Endothelial cell of umbilical vein (primary cell): ENCODE measurements at regions not wholly inside any gene's neighbourhood (a gene's known extent, or its start where the extent isn't known, plus 50 kb on each side); places are given as distances from the start of the nearest gene placed in this dataset.

Experiments used
- BruUV-seq: library from RNA; stranded (reverse); fragments of 400-500 nt; replicated peaks from 2 replicates; lab custom pipeline; 2021; lab: Mats Ljungman, UMichigan
- CTCF ChIA-PET: fragments of 300-600, 350-600 bp; sonication (Branson Sonifier 250); formaldehyde crosslinking; loops from one replicate; lab custom pipeline; 2021; ENCODE audit warnings: antibody characterized with exemption, inconsistent platforms; lab: Charles Lee
- POLR2A ChIA-PET: fragments of 300-600, 350-600 bp; sonication (Branson Sonifier 250); formaldehyde crosslinking; loops from one replicate; lab custom pipeline; 2021; ENCODE audit warnings: antibody characterized with exemption, inconsistent platforms; lab: Charles Lee
- DNase-seq: peaks from one replicate; pipeline ENCODE4 v3.0.0-alpha.2; 2011; ENCODE audit warnings: low read depth, low spot score
- FAIRE-seq: peaks from 2 replicates; lab custom pipeline; 2011; peaks lifted over from hg19 to GRCh38; lab: Jason Lieb, UNC
- H2AFZ ChIP-seq: 2 replicates; pipeline ENCODE4 v1.6.0; 2012; ENCODE audit warnings: low read depth, low read length, control low read depth, inconsistent platforms
- H3K27ac ChIP-seq: 2 replicates; pipeline ENCODE4 v1.5.1; 2011; ENCODE audit warnings: low read depth, mild to moderate bottlenecking, control low read depth, low read length, moderate library complexity; ENCODE audit not compliant: insufficient read depth
- H3K27me3 ChIP-seq, 2 experiments: 2 replicates each; pipeline versions ENCODE4 v1.6.0 to v1.6.1; 2011; ENCODE audit warnings: low read length in 2 of 2, mixed read lengths in 1 of 2; ENCODE audit not compliant: control insufficient read depth in 2 of 2, insufficient read depth in 2 of 2
- H3K36me3 ChIP-seq, 2 experiments: 2 replicates in 1 of 2; 3 replicates in 1 of 2; pipeline ENCODE4 v1.5.1; 2011; ENCODE audit warnings: low read length in 2 of 2, mild to moderate bottlenecking in 1 of 2, moderate library complexity in 1 of 2; ENCODE audit not compliant: control insufficient read depth in 2 of 2, insufficient read depth in 2 of 2; ENCODE audit errors: extremely low read depth in 1 of 2
- H3K4me1 ChIP-seq: 3 replicates; pipeline ENCODE4 v1.5.1; 2011; ENCODE audit warnings: mild to moderate bottlenecking, low read length; ENCODE audit not compliant: control insufficient read depth, insufficient read depth; ENCODE audit errors: extremely low read depth
- H3K4me2 ChIP-seq: 2 replicates; pipeline ENCODE4 v1.6.1; 2011; ENCODE audit warnings: low read length, control low read depth, mixed read lengths; ENCODE audit not compliant: insufficient read depth
- H3K4me3 ChIP-seq, 3 experiments: fragments of 200-600 bp in 1 of 3; sonication (generic), shearing (Covaris generic) in 1 of 3; replicated peaks in 1 of 3; 2 replicates each; pipeline ENCODE4 v1.5.1; 2011 to 2016; ENCODE audit warnings: control low read depth in 3 of 3, low read length in 3 of 3, mild to moderate bottlenecking in 2 of 3, inconsistent platforms in 1 of 3, low read depth in 1 of 3, moderate library complexity in 1 of 3; ENCODE audit not compliant: insufficient read depth in 1 of 3
- H3K79me2 ChIP-seq: 2 replicates; pipeline ENCODE4 v1.6.0; 2012; ENCODE audit warnings: low read length, inconsistent platforms; ENCODE audit not compliant: control insufficient read depth, insufficient read depth
- H3K9ac ChIP-seq: replicated peaks from 2 replicates; pipeline ENCODE3; 2011; ENCODE audit warnings: low read length, control low read depth; ENCODE audit not compliant: insufficient read depth; ENCODE audit errors: extremely low read depth
- H3K9me1 ChIP-seq: replicated peaks from 3 replicates; pipeline ENCODE4 v1.6.0; 2011; ENCODE audit warnings: mild to moderate bottlenecking, low read length; ENCODE audit not compliant: control insufficient read depth, insufficient read depth; ENCODE audit errors: extremely low read depth
- H3K9me3 ChIP-seq: replicated peaks from 2 replicates; pipeline ENCODE4 v1.5.1; 2012; ENCODE audit warnings: low read length, inconsistent platforms; ENCODE audit not compliant: control insufficient read depth, insufficient read depth
- H4K20me1 ChIP-seq: replicated peaks from 2 replicates; pipeline ENCODE3; 2011; ENCODE audit warnings: mild to moderate bottlenecking, low read length; ENCODE audit not compliant: control insufficient read depth, insufficient read depth; ENCODE audit errors: extremely low read depth
- CTCF ChIP-seq, 2 donors: IDR thresholded peaks; 1 replicate in 1 of 2; 2 replicates in 1 of 2; pipeline ENCODE4 v1.5.1; 2011; ENCODE audit warnings: low read length in 2 of 2, mild to moderate bottlenecking in 2 of 2, moderate library complexity in 2 of 2, control low read depth in 1 of 2, inconsistent platforms in 1 of 2, low read depth in 1 of 2; ENCODE audit not compliant: insufficient read depth in 1 of 2; ENCODE audit errors: extremely low read depth in 1 of 2
- EZH2 ChIP-seq: IDR thresholded peaks from 2 replicates; pipeline ENCODE4 v1.6.1; 2012; ENCODE audit warnings: borderline replicate concordance, low read depth, mild to moderate bottlenecking, moderate library complexity, low read length, inconsistent platforms; ENCODE audit not compliant: severe bottlenecking
- FOS ChIP-seq: IDR thresholded peaks from 2 replicates; pipeline ENCODE4 v1.6.1; 2011; ENCODE audit warnings: mild to moderate bottlenecking, low read length, moderate library complexity, borderline replicate concordance; ENCODE audit not compliant: insufficient read depth
- GATA2 ChIP-seq: IDR thresholded peaks from 2 replicates; pipeline ENCODE4 v1.7.0; 2011; ENCODE audit warnings: low read depth, mild to moderate bottlenecking, moderate library complexity, mixed read lengths, low read length; ENCODE audit not compliant: insufficient read length, insufficient read depth
- JUN ChIP-seq: IDR thresholded peaks from 2 replicates; pipeline ENCODE4 v1.6.1; 2011; ENCODE audit warnings: borderline replicate concordance, low read depth; ENCODE audit not compliant: insufficient read length, insufficient read depth
- MAX ChIP-seq: IDR thresholded peaks from 2 replicates; pipeline ENCODE4 v1.6.1; 2011; ENCODE audit not compliant: insufficient read depth, insufficient read length
- MYC ChIP-seq: IDR thresholded peaks from one replicate; pipeline ENCODE4 v1.6.1; 2011; ENCODE audit warnings: mild to moderate bottlenecking, low read depth, low read length
- POLR2A ChIP-seq: IDR thresholded peaks from 2 replicates; pipeline ENCODE4 v1.6.1; 2012; ENCODE audit warnings: low read depth, mild to moderate bottlenecking, control low read depth, low read length
- POLR2AphosphoS5 ChIP-seq: IDR thresholded peaks from 2 replicates; pipeline ENCODE4 v1.6.1; 2012; ENCODE audit warnings: low read depth, mild to moderate bottlenecking, control low read depth, low read length, moderate library complexity; ENCODE audit not compliant: insufficient read depth
- dilution Hi-C: fragments of 300-500 bp; cut with MboI; formaldehyde crosslinking; loops from one replicate; pipeline ENCODE4 v1.15.0; 2019; ENCODE audit warnings: low sequenced_read_pairs; ENCODE audit not compliant: extremely low pct_ligation_motif_present
- intact Hi-C: fragments of 100-400 bp; cut with micrococcal nuclease; formaldehyde crosslinking; loops from one replicate; pipeline ENCODE4 v1.10.0; 2022

- Histone ChIP-seq H3K9ac (no peak overlapping the region), H3K27me3 (no peaks in the 10 kb centered on the region), H3K79me2 (no peaks in the 10 kb centered on the region), H3K9me3 (peaks cover 2% of the 10 kb centered on the region), H3K4me3 (no peak overlapping the region), H2AFZ (no peak overlapping the region), H3K4me1 (no peaks in the 10 kb centered on the region), H3K27ac (no peak overlapping the region), H4K20me1 (no peaks in the 10 kb centered on the region), H3K9me1 (no peaks in the 10 kb centered on the region), H3K4me2 (no peak overlapping the region), H3K36me3 (no peaks in the 10 kb centered on the region)
- BruUV-seq: no TSS peak
- no peak for DNase-seq
- CTCF ChIA-PET: no interaction called here
- TF ChIP-seq JUN (no peak), POLR2AphosphoS5 (no peak), POLR2A (no peak), FOS (no peak), GATA2 (no peak), CTCF (IDR thresholded peaks at IDR 0.05; ENCODE audit: extremely low read depth in 1 of 2, insufficient read depth in 1 of 2, low read depth in 1 of 2, low read length in 2 of 2) (no peak), MAX (no peak), EZH2 (no peak), MYC (no peak)
- intact Hi-C loops (no loop called here), dilution Hi-C loops (no loop called here)
- no peak for FAIRE-seq
- POLR2A ChIA-PET: no interaction called here
Observed at GRCh38 chr14:80135305-80136088, 75.8 kb downstream of the DIO2 start.
